Natural killer cell (primary cell): ENCODE measurements at regions not wholly inside any gene's neighbourhood (a gene's known extent, or its start where the extent isn't known, plus 50 kb on each side); places are given as distances from the start of the nearest gene placed in this dataset.

Source experiments
- ATAC-seq, 3 donors: fragments of 150-1000 bp in 2 of 3; fragments of 200-7000 bp in 1 of 3; cut with Tn5 transposase; 1 replicate in 1 of 3; 2 replicates in 2 of 3; pipeline ENCODE4 v1.10.0; 2021; ENCODE audit warnings: mild to moderate bottlenecking in 2 of 3, moderate library complexity in 2 of 3
- DNase-seq, 2 donors: peaks; one replicate each; pipeline versions ENCODE4 v3.0.0 to v3.0.0-alpha.2; 2013 to 2021; ENCODE audit warnings: mixed read lengths in 1 of 2
- H3K27ac ChIP-seq: one replicate; pipeline ENCODE4 v1.5.1; 2013; ENCODE audit warnings: mild to moderate bottlenecking, low read length
- H3K27me3 ChIP-seq: one replicate; pipeline ENCODE4 v1.6.1; 2013; ENCODE audit warnings: low read length; ENCODE audit not compliant: control insufficient read depth, insufficient read depth
- H3K36me3 ChIP-seq: one replicate; pipeline ENCODE4 v1.6.1; 2013; ENCODE audit warnings: low read length; ENCODE audit not compliant: control insufficient read depth, insufficient read depth
- H3K4me1 ChIP-seq: one replicate; pipeline ENCODE4 v1.6.1; 2013; ENCODE audit warnings: low read length; ENCODE audit not compliant: control insufficient read depth, insufficient read depth
- H3K4me3 ChIP-seq: one replicate; pipeline ENCODE4 v1.5.1; 2013; ENCODE audit warnings: low read length
- H3K9me3 ChIP-seq: one replicate; pipeline ENCODE4 v1.6.1; 2013; ENCODE audit warnings: low read length; ENCODE audit not compliant: control insufficient read depth, insufficient read depth
- H3K27ac Mint-ChIP-seq, 2 donors: one replicate each; pipeline ENCODE4 v1.8.0; 2022; ENCODE audit warnings: mild to moderate bottlenecking in 2 of 2, mixed read lengths in 2 of 2, moderate library complexity in 1 of 2
- H3K27me3 Mint-ChIP-seq, 2 donors: one replicate each; pipeline ENCODE4 v1.8.0; 2022; ENCODE audit warnings: low read depth in 2 of 2, mixed read lengths in 2 of 2
- H3K36me3 Mint-ChIP-seq: one replicate; pipeline ENCODE4 v1.8.0; 2022; ENCODE audit warnings: mixed read lengths
- H3K4me1 Mint-ChIP-seq, 2 donors: one replicate each; pipeline ENCODE4 v1.8.0; 2022; ENCODE audit warnings: mixed read lengths in 2 of 2
- H3K4me3 Mint-ChIP-seq: one replicate; pipeline ENCODE4 v1.8.0; 2022; ENCODE audit warnings: mild to moderate bottlenecking, moderate library complexity, mixed read lengths
- H3K9me3 Mint-ChIP-seq, 2 donors: one replicate each; pipeline ENCODE4 v1.8.0; 2022; ENCODE audit warnings: mixed read lengths in 2 of 2
- CTCF ChIP-seq: fragments of 200-600 bp; IDR thresholded peaks from one replicate; pipeline ENCODE4 v1.8.0; 2022; ENCODE audit warnings: antibody characterized with exemption
- WGBS: methylation state at CpG from one replicate; pipeline ENCODE4 v1.1.7; 2013; ENCODE audit warnings: missing lambda C conversion rate; ENCODE audit not compliant: insufficient coverage; 5-methylcytosine and 5-hydroxymethylcytosine counted together
- intact Hi-C: fragments of 100-400 bp; cut with micrococcal nuclease; formaldehyde crosslinking; loops from one replicate; pipeline ENCODE4 v1.14.2; 2022

- H3K36me3 ChIP-seq, result no peaks in the 10 kb centered on the region
- no peaks in the 10 kb centered on the region for H3K9me3 ChIP-seq
- WGBS, result 20% methylated on average over 1 of the region's 5 CpGs
- ATAC-seq (no peak), DNase-seq (no peak)
- Mint-ChIP-seq H3K27me3 (no peaks in the 10 kb centered on the region), H3K4me3 (no peak overlapping the region), H3K36me3 (no peaks in the 10 kb centered on the region), H3K27ac (no peak overlapping the region), H3K4me1 (no peaks in the 10 kb centered on the region), H3K9me3 (peaks cover 7 to 10% of the 10 kb centered on the region in 2 donors)
- TF ChIP-seq CTCF, result no peak
- intact Hi-C loops, result no loop called here
- H3K27ac ChIP-seq, result no peak overlapping the region
- H3K4me3 ChIP-seq, result no peak overlapping the region
- H3K4me1 ChIP-seq, result no peaks in the 10 kb centered on the region
- H3K27me3 ChIP-seq, result no peaks in the 10 kb centered on the region
Observed at GRCh38 chrX:22699581-22700091, 300.1 kb upstream of the DDX53 start.

- WGBS, result 95% methylated on average over 3 of the region's 5 CpGs
- no peaks in the 10 kb centered on the region for H3K9me3 ChIP-seq
- no peaks in the 10 kb centered on the region for H3K4me1 Mint-ChIP-seq
Observed at GRCh38 chrX:22712942-22713341, 286.8 kb upstream of the DDX53 start.

DNA sequence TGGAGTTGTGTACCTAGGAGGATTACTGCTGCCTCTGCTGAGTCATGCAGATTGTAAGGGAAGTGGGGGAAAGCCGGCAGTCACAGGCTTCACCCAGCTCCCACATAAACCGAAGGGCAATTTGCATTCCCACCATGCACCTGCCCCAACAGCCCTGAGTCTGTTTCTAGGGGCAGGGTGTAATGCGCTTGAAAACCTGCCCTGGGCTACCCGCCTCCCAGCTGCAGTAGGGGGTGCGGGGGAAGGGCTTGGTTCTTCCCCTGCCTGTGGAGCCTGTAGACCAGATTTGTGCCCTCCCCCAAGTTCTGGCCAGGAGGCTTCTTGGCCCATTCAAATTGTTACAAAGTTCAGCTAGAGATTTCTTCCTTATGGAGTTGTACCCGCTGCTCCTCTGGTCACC, 269.2 kb upstream of the DDX53 start:
- peaks cover 2 to 7% of the 10 kb centered on the region in 2 donors for H3K9me3 Mint-ChIP-seq
- no peak overlapping the region for H3K4me3 ChIP-seq
- H3K27me3 Mint-ChIP-seq, result no peaks in the 10 kb centered on the region
- no peaks in the 10 kb centered on the region for H3K27me3 ChIP-seq
- no peak overlapping the region for H3K4me3 Mint-ChIP-seq
- H3K36me3 ChIP-seq, result no peaks in the 10 kb centered on the region
- WGBS, result 88% methylated on average over 4 of the region's 6 CpGs
- no peaks in the 10 kb centered on the region for H3K9me3 ChIP-seq
- H3K27ac ChIP-seq, result no peak overlapping the region
- DNase-seq (no peak), ATAC-seq (no peak)
- H3K4me1 ChIP-seq, result no peaks in the 10 kb centered on the region
- TF ChIP-seq CTCF, result no peak
- H3K27ac Mint-ChIP-seq, result no peak overlapping the region
- H3K36me3 Mint-ChIP-seq, result no peaks in the 10 kb centered on the region
- intact Hi-C loops, result no loop called here
- no peaks in the 10 kb centered on the region for H3K4me1 Mint-ChIP-seq

More at GRCh38 chrX:22712942-22713341, 286.8 kb upstream of the DDX53 start:
- no peak overlapping the region for H3K4me3 ChIP-seq
- Mint-ChIP-seq H3K27ac (no peak overlapping the region), H3K4me3 (no peak overlapping the region), H3K9me3 (peaks cover 2 to 9% of the 10 kb centered on the region in 2 donors), H3K36me3 (no peaks in the 10 kb centered on the region), H3K27me3 (no peaks in the 10 kb centered on the region)
- H3K27ac ChIP-seq, result no peak overlapping the region
- DNase-seq, result no peak
- TF ChIP-seq CTCF, result no peak
- ATAC-seq, result no peak
- no peaks in the 10 kb centered on the region for H3K4me1 ChIP-seq
- H3K27me3 ChIP-seq, result no peaks in the 10 kb centered on the region
- no peaks in the 10 kb centered on the region for H3K36me3 ChIP-seq
- intact Hi-C loops, result no loop called here

- no peak overlapping the region for H3K27ac ChIP-seq
- WGBS, result no CpG with 5 or more reads among the region's 2 CpGs
- intact Hi-C loops, result no loop called here
- H3K27me3 Mint-ChIP-seq, result no peaks in the 10 kb centered on the region
- H3K9me3 Mint-ChIP-seq, result peaks cover 2 to 3% of the 10 kb centered on the region in 2 donors
- H3K4me1 ChIP-seq, result no peaks in the 10 kb centered on the region
- H3K4me1 Mint-ChIP-seq, result no peaks in the 10 kb centered on the region
- no peaks in the 10 kb centered on the region for H3K27me3 ChIP-seq
- no peak overlapping the region for H3K4me3 ChIP-seq
- H3K9me3 ChIP-seq, result no peaks in the 10 kb centered on the region
- DNase-seq (no peak), ATAC-seq (no peak)
- no peak overlapping the region for H3K4me3 Mint-ChIP-seq
- no peak for TF ChIP-seq CTCF
- no peaks in the 10 kb centered on the region for H3K36me3 Mint-ChIP-seq
- H3K36me3 ChIP-seq, result no peaks in the 10 kb centered on the region
- H3K27ac Mint-ChIP-seq, result no peak overlapping the region
Observed at GRCh38 chrX:22737541-22737940, 262.2 kb upstream of the DDX53 start.
